Astrocyte of the spinal cord (primary cell): ENCODE measurements at regions not wholly inside any gene's neighbourhood (a gene's known extent, or its start where the extent isn't known, plus 50 kb on each side); places are given as distances from the start of the nearest gene placed in this dataset.
A peak's percentile ranks its signal among the peaks of the same experiment; 100 is the strongest.

Source experiments
- DNase-seq: peaks from one replicate; pipeline ENCODE4 v3.0.0; 2011; ENCODE audit warnings: low read depth, low spot score
- H3K4me3 ChIP-seq: 2 replicates; pipeline ENCODE4 v1.5.1; 2011; ENCODE audit warnings: low read depth, mild to moderate bottlenecking, low read length, moderate library complexity
- CTCF ChIP-seq: IDR thresholded peaks from 2 replicates; pipeline ENCODE4 v1.5.1; 2012; ENCODE audit warnings: low read depth, mild to moderate bottlenecking, low read length, inconsistent platforms
- in situ Hi-C: cut with HindIII; loops from 2 replicates; pipeline ENCODE4 v1.10.0; 2017; ENCODE audit warnings: low sequenced_read_pairs

- no peak for DNase-seq
- no peak for TF ChIP-seq CTCF
- no peak overlapping the region for H3K4me3 ChIP-seq
- in situ Hi-C loops = no loop called here
Measured at GRCh38 chr2:22336414-22336813, 1048.6 kb upstream of the KLHL29 start.

- TF ChIP-seq CTCF = no peak
Measured at GRCh38 chr2:22340716-22341115, 1044.3 kb upstream of the KLHL29 start.

GRCh38 chr2:22347306-22347705 is 1037.7 kb upstream of the KLHL29 start:
- no peak for DNase-seq
- in situ Hi-C loops = no loop called here
- no peak for TF ChIP-seq CTCF
- H3K4me3 ChIP-seq = no peak overlapping the region

More at GRCh38 chr2:22340716-22341115, 1044.3 kb upstream of the KLHL29 start:
- DNase-seq = no peak
- no peak overlapping the region for H3K4me3 ChIP-seq
- in situ Hi-C loops = no loop called here

GRCh38 chr2:22350621-22351020 is 1034.4 kb upstream of the KLHL29 start:
- no peak for DNase-seq
- in situ Hi-C loops = no loop called here
- no peak overlapping the region for H3K4me3 ChIP-seq
- no peak for TF ChIP-seq CTCF

GRCh38 chr2:22355816-22356433 is 1029.1 kb upstream of the KLHL29 start:
- DNase-seq = no peak
- no peak overlapping the region for H3K4me3 ChIP-seq
- peak; percentile 52 for TF ChIP-seq CTCF
- in situ Hi-C loops = no loop called here

GRCh38 chr2:22359071-22359672 is 1025.8 kb upstream of the KLHL29 start:
- in situ Hi-C loops = no loop called here
- H3K4me3 ChIP-seq = no peak overlapping the region
- DNase-seq = no peak
- no peak for TF ChIP-seq CTCF
